HG02763 (cell line): ENCODE measurements at regions not wholly inside any gene's neighbourhood (a gene's known extent, or its start where the extent isn't known, plus 50 kb on each side); places are given as distances from the start of the nearest gene placed in this dataset.
"Not testable (repeated sequence)": the region's sequence is repeated elsewhere in the genome, so short reads cannot be mapped to it uniquely, and the experiment has no call there.

ENCODE experiments used
- ATAC-seq: cut with Tn5 transposase; IDR thresholded peaks from one replicate; pipeline ENCODE4 v1.9.1; 2021; ENCODE audit warnings: mild to moderate bottlenecking, moderate library complexity; ENCODE audit not compliant: unreplicated experiment

- no peak for ATAC-seq
Measured at GRCh38 chr9:103068753-103069152, 73.6 kb downstream of the CYLC2 start.

GRCh38 chr9:103078581-103078980 is 83.4 kb downstream of the CYLC2 start:
- ATAC-seq = no peak

DNA sequence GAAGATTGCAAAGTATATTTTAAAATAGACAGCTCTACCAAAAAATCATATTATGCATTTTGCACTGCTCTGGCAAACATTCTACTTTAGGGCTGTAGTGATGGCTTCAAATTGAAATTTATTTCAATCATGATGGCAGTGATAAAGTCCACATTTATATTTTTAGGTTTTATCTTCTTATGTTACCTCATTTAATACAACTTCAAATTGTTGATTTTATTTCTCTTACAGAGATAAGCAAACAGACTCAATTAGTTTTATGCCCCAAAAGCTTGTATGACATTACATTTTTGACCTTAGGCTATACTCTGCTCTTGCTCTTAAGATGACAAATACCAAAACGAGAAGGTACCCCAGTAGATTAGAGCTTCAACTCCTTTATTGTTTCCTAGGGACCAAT is 87.4 kb downstream of the CYLC2 start:
- ATAC-seq = no peak

DNA sequence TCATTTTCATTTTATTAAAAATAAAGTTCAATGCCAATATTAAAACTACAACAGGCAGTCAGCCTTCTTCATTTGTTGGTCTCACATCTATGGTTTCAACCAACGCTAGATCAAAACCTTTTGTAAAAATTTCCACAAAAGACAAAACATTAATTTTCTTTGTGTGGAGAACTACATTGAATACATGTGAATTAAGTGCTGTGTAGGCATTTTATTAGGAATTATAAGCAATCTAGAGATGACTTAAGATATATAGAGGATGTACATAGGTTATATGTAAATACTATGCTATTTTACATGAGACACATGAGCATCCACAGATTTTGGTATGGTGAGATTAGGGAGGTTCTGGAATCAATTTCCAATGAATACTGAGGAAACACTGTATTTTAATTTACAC is 94.2 kb downstream of the CYLC2 start:
- no peak for ATAC-seq

GRCh38 chr9:103104101-103104500 is 109.0 kb downstream of the CYLC2 start:
- no peak for ATAC-seq

DNA sequence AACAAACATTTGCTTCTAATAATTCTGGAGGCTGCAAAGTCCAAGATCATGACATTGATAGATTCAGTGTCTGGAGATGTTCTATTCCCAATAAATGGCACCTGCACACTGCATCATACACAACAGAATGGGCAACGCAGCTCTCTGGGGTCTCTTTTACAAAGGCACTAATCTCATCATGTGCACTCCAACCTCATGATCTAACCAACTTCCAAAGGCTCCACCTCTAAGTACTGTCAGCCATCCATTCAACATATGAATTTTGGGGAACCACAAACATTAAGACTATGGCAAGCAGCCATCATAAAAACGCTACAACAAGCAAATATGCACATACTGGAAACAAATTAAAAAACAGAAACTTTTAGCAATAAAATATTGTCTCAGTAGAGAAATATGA is 121.1 kb downstream of the CYLC2 start:
- no peak for ATAC-seq

- ATAC-seq = no peak
Measured at GRCh38 chr9:103126494-103126893, 131.4 kb downstream of the CYLC2 start.

GRCh38 chr9:103139891-103140290 is 144.8 kb downstream of the CYLC2 start:
- no peak for ATAC-seq

- ATAC-seq = no peak
Measured at GRCh38 chr9:103152473-103152872, 157.3 kb downstream of the CYLC2 start.

GRCh38 chr9:103167530-103167929 is 172.4 kb downstream of the CYLC2 start:
- ATAC-seq = no peak

- no peak for ATAC-seq
Measured at GRCh38 chr9:103168254-103168653, 173.1 kb downstream of the CYLC2 start.

- ATAC-seq = no peak
Measured at GRCh38 chr9:103169798-103170197, 174.7 kb downstream of the CYLC2 start.

DNA sequence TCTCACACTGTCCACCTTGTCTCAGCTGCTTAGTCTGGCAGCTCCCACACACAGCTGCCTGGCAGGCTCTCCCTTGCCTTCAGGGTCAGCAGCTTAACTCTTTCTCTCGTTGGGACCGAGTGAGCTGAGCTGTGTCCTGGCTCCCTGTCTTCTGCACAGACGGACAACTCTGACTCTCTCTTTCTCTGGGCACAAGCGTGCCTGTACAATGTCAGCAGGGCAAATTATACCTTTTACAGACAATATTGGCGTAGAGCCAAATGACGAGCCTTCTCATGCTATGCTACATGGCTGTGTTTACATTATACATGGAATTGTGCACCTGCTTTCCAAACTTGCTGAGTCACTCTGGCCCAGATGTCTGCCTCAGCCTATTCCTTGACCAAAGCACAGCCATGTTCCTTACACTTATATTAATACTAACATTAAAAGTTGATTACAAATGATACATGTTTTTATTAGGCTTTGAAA is 188.6 kb downstream of the CYLC2 start:
- no peak for ATAC-seq

DNA sequence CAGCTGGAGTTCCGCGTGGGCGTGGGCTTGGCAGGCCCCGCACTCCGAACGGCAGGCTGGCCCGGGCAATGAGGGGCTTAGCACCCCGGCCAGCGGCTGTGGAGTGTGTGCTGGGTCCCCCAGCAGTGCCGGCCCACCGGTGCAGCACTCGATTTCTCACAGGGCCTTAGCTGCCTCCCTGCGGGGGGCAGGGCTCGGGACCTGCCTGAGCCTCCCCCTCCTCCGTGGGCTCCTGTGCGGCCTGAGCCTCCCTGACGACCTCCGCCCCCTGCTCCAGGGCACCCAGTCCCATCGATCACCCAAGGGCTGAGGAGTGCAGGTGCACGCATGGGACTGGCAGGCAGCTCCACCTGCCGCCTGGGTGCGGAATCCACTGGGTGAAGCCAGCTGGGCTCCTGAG is 191.8 kb downstream of the CYLC2 start:
- ATAC-seq = no peak

GRCh38 chr9:103188781-103189350 is 193.7 kb downstream of the CYLC2 start:
- ATAC-seq = no peak

- no peak for ATAC-seq
Measured at GRCh38 chr9:103193992-103194391, 198.9 kb downstream of the CYLC2 start.

DNA sequence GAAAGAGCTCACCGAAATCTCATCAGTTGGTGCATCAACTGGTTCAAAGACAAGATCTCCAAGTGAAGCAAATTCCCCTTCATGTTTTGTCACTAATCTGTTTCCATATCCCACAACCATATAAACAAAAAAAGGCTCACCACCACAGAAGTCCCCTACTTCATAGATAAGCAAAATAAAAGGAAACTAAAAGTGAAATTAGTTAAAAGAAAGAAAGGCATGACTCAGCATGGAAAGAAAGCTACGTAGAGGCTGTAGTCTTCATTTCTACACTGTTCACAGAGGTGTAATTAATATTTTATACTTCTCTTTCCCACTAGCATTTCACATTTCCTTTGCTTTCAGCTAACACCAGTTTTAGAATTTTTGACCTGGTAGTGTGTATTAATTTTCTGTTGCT is 208.0 kb downstream of the CYLC2 start:
- no peak for ATAC-seq

DNA sequence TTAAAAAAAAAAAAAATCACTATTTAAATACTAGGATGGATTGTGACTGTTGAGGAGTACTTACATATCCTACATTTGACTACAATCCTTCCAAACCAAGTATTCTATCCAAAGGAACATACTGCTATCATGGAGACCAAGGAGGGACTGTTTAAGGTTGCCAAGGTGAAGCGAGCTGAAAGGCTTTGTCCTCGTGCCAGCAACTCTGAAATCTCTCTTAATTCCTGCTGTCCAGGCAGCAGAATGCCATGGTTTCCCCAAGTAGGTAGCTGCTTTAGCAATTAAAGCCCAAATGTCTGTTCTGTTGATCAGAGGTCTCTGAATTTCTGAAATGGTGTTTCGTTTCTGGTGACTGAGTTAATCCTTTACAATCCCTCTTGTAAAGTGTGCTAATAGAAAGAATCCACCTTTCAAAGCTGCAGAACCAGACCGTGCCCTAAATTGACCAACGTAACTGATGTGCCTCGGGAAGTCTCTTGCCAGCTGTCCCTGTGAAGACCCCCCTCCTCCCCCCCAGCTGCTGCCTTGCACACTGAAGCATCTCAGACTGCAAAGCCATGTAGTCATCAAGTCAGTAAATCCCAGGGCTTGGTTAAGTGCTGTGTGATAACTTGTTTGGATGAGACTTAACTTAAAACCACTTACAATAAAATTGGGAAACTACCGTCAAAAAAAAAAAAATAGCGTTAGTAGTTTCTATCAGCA is 210.9 kb downstream of the CYLC2 start:
- not testable (repeated sequence) for ATAC-seq

- no peak for ATAC-seq
Measured at GRCh38 chr9:103210607-103211006, 215.5 kb downstream of the CYLC2 start.

DNA sequence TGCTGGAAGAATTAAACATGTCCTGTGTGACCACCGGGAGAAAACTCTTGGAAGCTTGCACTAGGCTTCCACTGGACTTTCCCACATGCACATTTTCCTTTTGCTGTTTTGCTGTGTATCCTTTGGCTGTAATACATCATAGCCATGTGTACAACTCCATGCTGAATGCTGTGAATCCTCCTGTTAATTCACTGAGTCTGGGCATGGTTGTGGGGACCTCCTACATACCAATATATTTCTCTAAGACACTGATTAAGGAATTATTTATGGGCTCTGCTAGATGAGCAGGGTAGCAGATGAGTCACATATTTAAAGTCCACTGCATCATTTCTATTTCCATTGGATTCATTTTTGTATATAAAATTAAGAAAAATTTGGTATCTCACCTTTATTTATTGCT is 220.1 kb downstream of the CYLC2 start:
- no peak for ATAC-seq

- ATAC-seq = no peak
Measured at GRCh38 chr9:103225702-103226646, 230.8 kb downstream of the CYLC2 start.

- no peak for ATAC-seq
Measured at GRCh38 chr9:103226647-103227013, 231.5 kb downstream of the CYLC2 start.
